Right lobe of liver (tissue), 6 donors: ENCODE measurements at regions not wholly inside any gene's neighbourhood (a gene's known extent, or its start where the extent isn't known, plus 50 kb on each side); places are given as distances from the start of the nearest gene placed in this dataset.

Experiments used
- ATAC-seq, 4 donors: fragments of 200-7000 bp; cut with Tn5 transposase; one replicate each; pipeline ENCODE4 v1.9.1; 2020; ENCODE audit warnings: mild to moderate bottlenecking in 4 of 4, moderate library complexity in 4 of 4
- DNase-seq, 3 donors: peaks; one replicate each; pipeline ENCODE4 v3.0.0-alpha.2; 2020
- H3K27ac ChIP-seq, 3 donors: fragments of 200-600 bp; one replicate each; pipeline ENCODE4 v1.8.0; 2022
- H3K27me3 ChIP-seq, 2 donors: fragments of 200-600 bp; one replicate each; pipeline ENCODE4 v1.8.0; 2022
- H3K36me3 ChIP-seq, 4 donors: fragments of 200-600 bp; sonication (generic) in 1 of 4; one replicate each; pipeline versions ENCODE4 v1.5.1 to v1.8.0; 2017 to 2022; ENCODE audit warnings: control low read depth in 1 of 4
- H3K4me1 ChIP-seq, 4 donors: fragments of 200-600 bp; sonication (generic) in 1 of 4; one replicate each; pipeline versions ENCODE4 v1.5.1 to v1.8.0; 2017 to 2022; ENCODE audit warnings: control low read depth in 1 of 4
- H3K4me3 ChIP-seq, 3 donors: fragments of 200-600 bp; one replicate each; pipeline ENCODE4 v1.8.0; 2022
- H3K9me3 ChIP-seq, 4 donors: fragments of 200-600 bp; sonication (generic) in 1 of 4; one replicate each; pipeline versions ENCODE4 v1.5.1 to v1.8.0; 2017 to 2022; ENCODE audit warnings: control low read depth in 1 of 4
- CTCF ChIP-seq, 4 donors: fragments of 200-600 bp in 3 of 4; fragments of 450-650 bp in 1 of 4; IDR thresholded peaks; one replicate each; pipeline versions ENCODE4 v1.5.1 to v1.8.0; 2016 to 2022; ENCODE audit warnings: antibody characterized with exemption in 4 of 4, mild to moderate bottlenecking in 2 of 4
- POLR2A ChIP-seq: fragments of 450-650 bp; IDR thresholded peaks from one replicate; pipeline ENCODE4 v1.6.1; 2017; ENCODE audit warnings: antibody characterized with exemption, mild to moderate bottlenecking
- WGBS: methylation state at CpG from one replicate; pipeline ENCODE4 v1.1.6; 2018; ENCODE audit warnings: low coverage, low lambda C conversion rate; ENCODE audit not compliant: insufficient coverage; ENCODE audit errors: missing lambda C conversion rate; 5-methylcytosine and 5-hydroxymethylcytosine counted together
- intact Hi-C, 2 donors: fragments of 100-400 bp; cut with DNase I; formaldehyde crosslinking; loops; one replicate each; pipeline versions ENCODE4 v1.11.2 to v1.14.1; 2022
- donor health status: DM: no; HTN: yes; CAD: no.
- donor health status: DM: no; HTN: no; CAD: no.
- donor health status: DM: no; HTN: no; CAD: no.
- donor health status: DM: no; HTN: yes; CAD: no.
- donor health status: DM: no; HTN: yes; CAD: no.

- H3K4me1 ChIP-seq: no peaks in the 10 kb centered on the region
- no peaks in the 10 kb centered on the region for H3K9me3 ChIP-seq
- intact Hi-C loops: no loop called here
- WGBS: 71% methylated on average over 1 of the region's 1 CpG
- ATAC-seq: no peak
- no peak for DNase-seq
- no peak overlapping the region for H3K27ac ChIP-seq
- no peaks in the 10 kb centered on the region for H3K27me3 ChIP-seq
- no peaks in the 10 kb centered on the region for H3K36me3 ChIP-seq
- no peak for TF ChIP-seq CTCF (IDR thresholded peaks at IDR 0.05)
- no peak for TF ChIP-seq POLR2A
- no peak overlapping the region for H3K4me3 ChIP-seq
Measured at GRCh38 chr1:192418552-192419285, 101.9 kb downstream of the RGS21 start.

GRCh38 chr1:192430644-192431043, 113.9 kb downstream of the RGS21 start:
- TF ChIP-seq POLR2A (no peak), CTCF (IDR thresholded peaks at IDR 0.05) (no peak)
- H3K27me3 ChIP-seq: no peaks in the 10 kb centered on the region
- whole genome bisulfite sequencing: 17% methylated on average over 1 of the region's 3 CpGs

GRCh38 chr1:192435704-192436103, 118.9 kb downstream of the RGS21 start:
- 40% methylated on average over 4 of the region's 4 CpGs for WGBS
- no peak overlapping the region for H3K27ac ChIP-seq
- no peak for DNase-seq
- intact Hi-C loops: no loop called here
- no peak for TF ChIP-seq CTCF (IDR thresholded peaks at IDR 0.05)
- no peak for TF ChIP-seq POLR2A
- H3K4me3 ChIP-seq: no peak overlapping the region
- no peaks in the 10 kb centered on the region for H3K27me3 ChIP-seq
- ATAC-seq: no peak
- H3K36me3 ChIP-seq: no peaks in the 10 kb centered on the region
- no peaks in the 10 kb centered on the region for H3K4me1 ChIP-seq
- H3K9me3 ChIP-seq: no peaks in the 10 kb centered on the region

More at GRCh38 chr1:192430644-192431043, 113.9 kb downstream of the RGS21 start:
- Histone ChIP-seq H3K4me1 (no peaks in the 10 kb centered on the region), H3K36me3 (no peaks in the 10 kb centered on the region), H3K4me3 (no peak overlapping the region), H3K27ac (no peak overlapping the region), H3K9me3 (no peaks in the 10 kb centered on the region)
- intact Hi-C loops: no loop called here
- DNase-seq (no peak), ATAC-seq (no peak)

- H3K4me3 ChIP-seq: no peak overlapping the region
- intact Hi-C loops: no loop called here
- 47% methylated on average over 8 of the region's 8 CpGs for WGBS
- no peak overlapping the region for H3K27ac ChIP-seq
- TF ChIP-seq POLR2A (no peak), CTCF (IDR thresholded peaks at IDR 0.05) (no peak)
- no peaks in the 10 kb centered on the region for H3K36me3 ChIP-seq
- H3K27me3 ChIP-seq: no peaks in the 10 kb centered on the region
- ATAC-seq (no peak), DNase-seq (no peak)
- no peaks in the 10 kb centered on the region for H3K9me3 ChIP-seq
- no peaks in the 10 kb centered on the region for H3K4me1 ChIP-seq
Measured at GRCh38 chr1:192436441-192437078, 119.8 kb downstream of the RGS21 start.
